ENCODE measurements at regions not wholly inside any gene's neighbourhood (a gene's known extent, or its start where the extent isn't known, plus 50 kb on each side); places are given as distances from the start of the nearest gene placed in this dataset.

DNA sequence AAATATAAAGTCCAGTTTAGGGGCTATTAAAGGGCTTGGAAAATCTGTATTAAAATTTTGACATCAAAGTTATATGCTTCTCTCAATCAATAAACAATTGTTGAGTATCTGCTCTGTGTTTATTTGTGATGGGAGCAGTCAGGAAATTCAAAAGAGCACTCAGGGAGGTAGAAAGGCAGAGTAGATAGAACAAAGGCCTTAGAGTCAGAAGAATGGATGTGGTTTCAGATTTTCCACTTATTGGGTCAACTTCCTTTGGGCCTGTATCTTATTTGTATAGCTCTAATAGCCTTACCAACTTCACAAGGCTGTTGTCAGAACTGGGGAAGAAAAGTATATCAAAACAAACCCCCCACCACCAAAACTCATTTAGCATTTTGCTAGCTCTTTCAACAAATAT lies 302.6 kb downstream of the SPRY2 start:
- no peak for DNase-seq (ENCODE audit: low spot score in 2 of 2, unreplicated experiment in 2 of 2)
- Mint-ChIP-seq H3K27ac (no peak overlapping the region), H3K4me1 (peaks cover 38% of the 10 kb centered on the region), H3K36me3 (no peaks in the 10 kb centered on the region), H3K4me3 (no peak overlapping the region), H3K27me3 (ENCODE audit: low read depth) (no peaks in the 10 kb centered on the region), H3K9me3 (no peaks in the 10 kb centered on the region)
- TF ChIP-seq, protein P1, sequence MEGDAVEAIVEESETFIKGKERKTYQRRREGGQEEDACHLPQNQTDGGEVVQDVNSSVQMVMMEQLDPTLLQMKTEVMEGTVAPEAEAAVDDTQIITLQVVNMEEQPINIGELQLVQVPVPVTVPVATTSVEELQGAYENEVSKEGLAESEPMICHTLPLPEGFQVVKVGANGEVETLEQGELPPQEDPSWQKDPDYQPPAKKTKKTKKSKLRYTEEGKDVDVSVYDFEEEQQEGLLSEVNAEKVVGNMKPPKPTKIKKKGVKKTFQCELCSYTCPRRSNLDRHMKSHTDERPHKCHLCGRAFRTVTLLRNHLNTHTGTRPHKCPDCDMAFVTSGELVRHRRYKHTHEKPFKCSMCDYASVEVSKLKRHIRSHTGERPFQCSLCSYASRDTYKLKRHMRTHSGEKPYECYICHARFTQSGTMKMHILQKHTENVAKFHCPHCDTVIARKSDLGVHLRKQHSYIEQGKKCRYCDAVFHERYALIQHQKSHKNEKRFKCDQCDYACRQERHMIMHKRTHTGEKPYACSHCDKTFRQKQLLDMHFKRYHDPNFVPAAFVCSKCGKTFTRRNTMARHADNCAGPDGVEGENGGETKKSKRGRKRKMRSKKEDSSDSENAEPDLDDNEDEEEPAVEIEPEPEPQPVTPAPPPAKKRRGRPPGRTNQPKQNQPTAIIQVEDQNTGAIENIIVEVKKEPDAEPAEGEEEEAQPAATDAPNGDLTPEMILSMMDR (IDR thresholded peaks at IDR 0.05; ENCODE audit: unreplicated experiment) = no peak

DNA sequence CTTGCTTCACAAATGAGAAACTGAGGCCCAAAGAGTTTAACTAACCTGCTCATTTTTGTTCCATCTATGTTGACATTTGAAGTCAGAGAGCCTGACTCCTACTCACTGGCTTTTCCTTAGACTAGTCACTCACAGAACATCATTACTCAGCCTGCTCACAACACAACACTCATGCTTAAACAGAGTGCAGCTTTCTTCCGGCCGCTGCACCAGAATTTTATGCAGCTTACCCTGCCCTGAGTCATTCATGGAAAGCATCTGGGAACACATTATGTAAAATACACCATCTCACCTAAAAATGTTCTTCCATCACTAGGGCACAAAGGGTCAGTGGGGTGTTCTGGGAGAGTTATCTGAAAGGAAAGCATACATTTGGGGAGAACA lies 303.4 kb downstream of the SPRY2 start:
- Mint-ChIP-seq H3K9me3 (no peaks in the 10 kb centered on the region), H3K36me3 (no peaks in the 10 kb centered on the region), H3K4me1 (peaks cover 38% of the 10 kb centered on the region), H3K27me3 (ENCODE audit: low read depth) (no peaks in the 10 kb centered on the region), H3K4me3 (no peak overlapping the region), H3K27ac (no peak overlapping the region)
- TF ChIP-seq, protein P1 (IDR thresholded peaks at IDR 0.05; ENCODE audit: unreplicated experiment) = no peak
- DNase-seq (ENCODE audit: low spot score in 2 of 2, unreplicated experiment in 2 of 2) = no peak

DNA sequence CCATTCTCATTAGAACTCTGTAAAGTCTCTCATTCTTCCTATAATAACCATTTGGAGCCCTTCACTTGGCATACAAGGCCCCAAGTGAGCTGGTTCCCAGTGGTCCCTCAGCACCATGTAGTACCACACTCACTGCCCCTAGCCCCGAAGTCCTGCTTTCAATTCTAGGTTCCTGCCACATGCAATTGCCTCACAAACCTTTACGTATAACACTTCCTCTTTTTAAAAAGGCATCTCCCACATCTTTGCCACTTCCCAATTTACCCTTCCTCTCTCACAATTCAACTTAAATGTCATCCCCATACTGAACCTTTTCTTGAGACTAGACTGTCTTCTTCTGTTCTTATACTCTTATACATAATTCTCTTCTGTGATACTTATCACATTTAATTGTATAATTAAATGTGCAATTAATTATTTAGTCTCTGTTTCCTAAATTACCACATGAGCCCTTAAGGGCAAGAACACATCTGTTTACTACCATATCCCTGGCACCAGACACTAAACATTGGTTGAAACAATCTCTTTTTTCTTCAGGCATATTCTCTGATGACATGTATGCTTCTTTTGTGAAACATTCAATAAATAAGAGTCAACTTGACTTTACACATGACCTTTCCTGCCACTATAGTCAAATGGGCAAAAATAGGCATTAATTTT lies 304.0 kb downstream of the SPRY2 start:
- TF ChIP-seq, protein P1 (IDR thresholded peaks at IDR 0.05; ENCODE audit: unreplicated experiment) = no peak
- H3K27ac Mint-ChIP-seq = no peak overlapping the region
- no peaks in the 10 kb centered on the region for H3K36me3 Mint-ChIP-seq
- DNase-seq (ENCODE audit: low spot score in 2 of 2, unreplicated experiment in 2 of 2) = no peak
- no peaks in the 10 kb centered on the region for H3K9me3 Mint-ChIP-seq
- no peak overlapping the region for H3K4me3 Mint-ChIP-seq
- H3K4me1 Mint-ChIP-seq = peaks cover 38% of the 10 kb centered on the region
- no peaks in the 10 kb centered on the region for H3K27me3 Mint-ChIP-seq (ENCODE audit: low read depth)

DNA sequence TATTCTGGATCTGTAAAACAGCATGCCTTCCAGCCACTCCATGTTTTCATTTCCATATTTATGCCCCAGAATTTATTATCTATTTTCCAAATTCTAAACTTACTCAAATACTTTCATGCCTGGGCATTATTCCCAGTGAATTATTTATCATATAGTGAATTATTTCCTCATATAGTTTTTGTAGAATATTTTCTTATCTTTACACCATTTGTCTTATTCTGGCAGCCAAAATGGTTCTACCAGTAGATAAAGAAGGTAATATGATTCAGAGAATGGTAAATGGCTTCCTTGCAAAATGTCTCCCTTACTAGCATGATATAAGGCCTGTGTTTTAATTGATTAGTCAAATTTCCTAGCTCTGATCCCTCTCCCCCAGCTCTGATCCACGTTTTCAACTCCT lies 305.8 kb downstream of the SPRY2 start:
- TF ChIP-seq, protein P1 (IDR thresholded peaks at IDR 0.05; ENCODE audit: unreplicated experiment) = no peak
- H3K27ac Mint-ChIP-seq = no peak overlapping the region
- peaks cover 24% of the 10 kb centered on the region for H3K4me1 Mint-ChIP-seq
- DNase-seq (ENCODE audit: low spot score in 2 of 2, unreplicated experiment in 2 of 2) = no peak
- H3K36me3 Mint-ChIP-seq = no peaks in the 10 kb centered on the region
- H3K9me3 Mint-ChIP-seq = no peaks in the 10 kb centered on the region
- no peak overlapping the region for H3K4me3 Mint-ChIP-seq
- H3K27me3 Mint-ChIP-seq (ENCODE audit: low read depth) = no peaks in the 10 kb centered on the region

DNA sequence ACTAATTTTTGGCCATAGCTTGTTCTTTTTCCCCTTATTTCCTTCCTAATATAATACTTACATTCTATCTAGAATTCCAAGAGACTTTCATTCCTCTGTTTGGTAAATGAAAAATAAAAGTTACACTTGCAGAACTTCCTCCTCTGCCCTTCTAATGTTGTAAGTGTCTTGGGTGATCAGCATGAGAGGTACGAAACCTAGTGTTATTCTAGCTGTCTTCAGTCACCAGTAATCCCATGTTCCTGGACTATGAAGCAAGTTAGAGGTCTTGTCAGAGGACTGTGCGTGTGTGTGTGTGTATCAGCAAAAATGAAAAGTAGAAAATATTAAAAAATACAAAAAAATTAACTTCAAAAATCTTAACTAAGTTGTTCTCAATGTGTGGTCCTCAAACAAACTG lies 307.0 kb downstream of the SPRY2 start:
- H3K27me3 Mint-ChIP-seq (ENCODE audit: low read depth) = no peaks in the 10 kb centered on the region
- TF ChIP-seq, protein P1 (IDR thresholded peaks at IDR 0.05; ENCODE audit: unreplicated experiment) = no peak
- H3K9me3 Mint-ChIP-seq = no peaks in the 10 kb centered on the region
- H3K4me3 Mint-ChIP-seq = no peak overlapping the region
- no peak overlapping the region for H3K27ac Mint-ChIP-seq
- no peak for DNase-seq (ENCODE audit: low spot score in 2 of 2, unreplicated experiment in 2 of 2)
- H3K4me1 Mint-ChIP-seq = peaks cover 17% of the 10 kb centered on the region
- no peaks in the 10 kb centered on the region for H3K36me3 Mint-ChIP-seq

DNA sequence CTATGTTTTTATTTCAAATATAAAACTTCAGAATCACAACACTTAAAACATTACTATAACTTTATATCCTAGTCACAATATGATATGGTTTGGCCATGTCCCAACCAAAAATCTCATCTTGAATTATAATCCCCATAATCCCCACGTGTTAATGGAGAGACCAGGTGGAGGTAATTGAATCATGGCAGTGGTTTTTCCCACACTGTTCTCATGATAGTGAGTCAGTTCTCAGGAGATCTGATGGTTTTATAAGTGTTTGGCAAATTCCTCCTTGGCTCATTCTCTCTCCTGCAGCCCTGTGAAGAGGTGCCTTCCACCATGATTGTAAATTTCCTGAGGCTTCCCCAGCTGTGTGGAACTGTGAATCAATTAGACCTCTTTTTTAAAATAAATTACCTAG lies 307.6 kb downstream of the SPRY2 start:
- TF ChIP-seq, protein P1 (IDR thresholded peaks at IDR 0.05; ENCODE audit: unreplicated experiment) = no peak
- no peak overlapping the region for H3K4me3 Mint-ChIP-seq

More for the DNA sequence above, 307.6 kb downstream of the SPRY2 start:
- Mint-ChIP-seq H3K36me3 (no peaks in the 10 kb centered on the region), H3K9me3 (no peaks in the 10 kb centered on the region), H3K27me3 (ENCODE audit: low read depth) (no peaks in the 10 kb centered on the region), H3K27ac (no peak overlapping the region), H3K4me1 (peaks cover 16% of the 10 kb centered on the region)
- no peak for DNase-seq (ENCODE audit: low spot score in 2 of 2, unreplicated experiment in 2 of 2)
